Frontal cortex (tissue), 3 donors: ENCODE measurements at regions not wholly inside any gene's neighbourhood (a gene's known extent, or its start where the extent isn't known, plus 50 kb on each side); places are given as distances from the start of the nearest gene placed in this dataset.
"Not testable (repeated sequence)": the region's sequence is repeated elsewhere in the genome, so short reads cannot be mapped to it uniquely, and the experiment has no call there.

Source experiments
- DNase-seq, 2 donors: peaks; one replicate each; pipeline ENCODE4 v3.0.0; 2012; ENCODE audit warnings: low spot score in 2 of 2
- FAIRE-seq: peaks from 2 replicates; lab custom pipeline; 2012; peaks lifted over from hg19 to GRCh38; lab: Jason Lieb, UNC
- donor health status: control.
- donor health status: control.
- donor health status: control.

GRCh38 chr4:137774501-137774900 is 242.2 kb upstream of the PCDH18 start:
- FAIRE-seq, result no peak
- DNase-seq, result no peak

GRCh38 chr4:137768881-137769280 is 236.6 kb upstream of the PCDH18 start:
- FAIRE-seq (no peak), DNase-seq (no peak)

- no peak for DNase-seq
- FAIRE-seq, result no peak
Observed at GRCh38 chr4:137768196-137768595, 235.9 kb upstream of the PCDH18 start.

DNA sequence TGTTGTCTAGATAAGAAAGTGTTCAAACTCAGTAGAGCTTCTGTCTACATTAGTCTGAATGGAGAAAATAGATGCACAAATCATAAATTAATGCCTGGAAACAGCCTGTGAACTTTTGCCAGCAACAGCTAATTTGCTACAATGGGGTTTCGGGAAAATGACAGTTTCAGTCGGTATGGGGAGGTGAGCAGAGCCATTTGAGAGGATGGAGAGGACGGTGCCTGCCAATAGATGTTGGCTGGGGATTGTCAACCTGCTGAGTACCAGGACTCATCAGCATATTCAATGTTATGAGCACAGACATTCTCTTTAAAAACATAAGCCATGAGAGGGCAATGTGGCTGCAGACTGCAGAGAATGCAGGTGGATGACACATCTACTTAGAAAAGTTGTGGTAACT is 230.3 kb upstream of the PCDH18 start:
- DNase-seq (no peak), FAIRE-seq (no peak)

- FAIRE-seq, result no peak
- no peak for DNase-seq
Observed at GRCh38 chr4:137754652-137755471, 222.6 kb upstream of the PCDH18 start.

DNA sequence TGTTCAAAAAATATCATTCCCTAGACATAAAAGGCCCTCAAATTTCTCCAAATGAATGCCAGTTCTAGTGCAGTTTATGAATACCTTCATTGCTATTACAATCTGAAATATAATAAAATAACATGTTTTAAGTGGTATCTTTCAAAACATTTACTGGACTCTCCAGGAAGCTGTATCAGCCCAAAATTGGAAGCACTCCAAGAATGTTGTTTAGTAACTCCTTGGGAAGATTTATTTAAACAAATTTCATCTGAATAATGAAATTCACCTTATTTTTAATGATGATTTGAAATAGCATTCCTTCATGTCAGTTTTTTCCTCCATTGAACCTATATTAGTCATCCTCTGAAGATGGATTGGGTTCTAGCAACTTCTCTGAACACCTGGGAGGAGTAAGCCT is 217.2 kb upstream of the PCDH18 start:
- FAIRE-seq (no peak), DNase-seq (no peak)

DNA sequence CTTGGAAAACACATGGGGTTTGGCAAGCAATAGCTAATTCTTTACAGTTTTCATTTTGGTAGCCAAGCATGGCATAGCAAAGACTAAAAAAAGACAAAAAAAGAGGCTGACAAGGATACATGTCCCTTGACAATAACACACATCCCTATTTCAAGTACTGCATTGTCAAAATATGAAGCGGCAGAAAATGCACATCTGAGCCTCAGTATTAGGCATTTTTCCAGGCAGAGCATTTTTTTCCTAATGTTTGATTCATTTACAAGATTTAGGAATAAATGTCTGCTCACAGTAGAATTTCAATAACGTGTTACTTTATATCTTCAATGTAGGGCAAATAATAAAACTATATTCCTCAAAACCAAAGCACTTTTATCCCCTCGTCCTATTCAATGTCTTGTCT is 216.3 kb upstream of the PCDH18 start:
- no peak for FAIRE-seq
- DNase-seq, result no peak

DNA sequence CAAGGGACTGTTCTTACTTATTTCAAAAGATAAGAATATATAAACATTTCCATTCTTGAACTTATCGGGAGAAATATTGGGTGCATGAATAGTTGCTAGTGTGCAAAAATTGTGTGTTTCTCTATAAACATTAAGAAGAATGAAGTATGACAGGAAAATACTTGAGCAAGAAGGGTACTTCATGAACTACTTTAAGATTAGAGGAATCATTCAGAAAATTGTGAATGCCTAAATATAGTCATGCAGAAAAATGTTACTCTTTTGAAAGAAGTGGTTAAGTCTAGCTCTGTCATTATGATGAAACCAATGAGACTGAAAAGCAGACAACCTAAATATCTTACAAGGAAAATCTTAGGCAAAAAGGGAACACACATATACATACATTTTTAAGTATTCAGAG is 207.8 kb upstream of the PCDH18 start:
- FAIRE-seq (no peak), DNase-seq (no peak)

DNA sequence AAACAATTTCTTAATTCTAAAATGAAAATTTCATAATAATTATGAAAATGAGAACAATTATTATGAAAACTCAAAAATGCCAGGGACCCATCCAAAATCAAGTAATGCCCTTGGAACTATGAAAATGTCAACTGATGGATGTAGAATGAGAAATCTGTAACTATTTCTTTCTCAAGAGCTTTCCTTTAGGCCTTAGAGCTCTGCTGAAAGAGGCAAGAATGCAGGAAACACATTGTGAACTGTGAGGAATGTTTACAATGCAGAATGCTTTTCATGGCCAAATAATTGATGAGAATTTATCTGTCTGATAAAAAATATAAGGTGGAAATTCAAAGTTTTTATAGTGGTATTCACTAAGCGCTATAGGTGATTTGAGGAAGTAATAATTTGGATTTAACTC is 207.1 kb upstream of the PCDH18 start:
- FAIRE-seq (no peak), DNase-seq (no peak)

DNA sequence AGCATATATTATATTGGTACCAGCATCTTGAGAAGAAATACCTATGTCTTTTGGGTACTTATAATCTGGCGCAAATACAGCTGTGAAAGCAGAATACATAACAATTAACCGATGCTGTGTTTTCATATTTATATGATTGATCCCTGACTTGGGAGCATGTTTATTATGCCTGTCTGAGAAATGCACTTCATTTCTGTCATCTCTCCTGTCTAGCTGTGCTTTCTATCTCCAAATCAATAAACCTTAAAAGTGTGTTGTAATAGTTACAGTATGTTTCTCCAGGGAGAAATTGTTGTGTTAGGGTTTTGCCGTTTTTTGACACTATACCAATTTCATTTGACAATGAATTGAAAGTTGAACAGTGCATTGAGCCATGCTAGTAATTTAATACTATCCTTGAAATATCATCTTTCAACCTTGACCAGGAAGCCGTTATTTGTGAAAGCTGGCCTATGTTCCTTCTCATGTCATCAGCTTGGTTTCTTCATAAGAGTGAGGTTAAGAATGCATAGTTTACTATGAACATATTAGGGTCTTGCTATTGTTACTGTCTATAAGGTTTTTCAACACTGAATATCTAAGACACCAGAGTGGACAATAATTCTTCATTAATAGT is 206.2 kb upstream of the PCDH18 start:
- no peak for FAIRE-seq
- DNase-seq, result no peak

DNA sequence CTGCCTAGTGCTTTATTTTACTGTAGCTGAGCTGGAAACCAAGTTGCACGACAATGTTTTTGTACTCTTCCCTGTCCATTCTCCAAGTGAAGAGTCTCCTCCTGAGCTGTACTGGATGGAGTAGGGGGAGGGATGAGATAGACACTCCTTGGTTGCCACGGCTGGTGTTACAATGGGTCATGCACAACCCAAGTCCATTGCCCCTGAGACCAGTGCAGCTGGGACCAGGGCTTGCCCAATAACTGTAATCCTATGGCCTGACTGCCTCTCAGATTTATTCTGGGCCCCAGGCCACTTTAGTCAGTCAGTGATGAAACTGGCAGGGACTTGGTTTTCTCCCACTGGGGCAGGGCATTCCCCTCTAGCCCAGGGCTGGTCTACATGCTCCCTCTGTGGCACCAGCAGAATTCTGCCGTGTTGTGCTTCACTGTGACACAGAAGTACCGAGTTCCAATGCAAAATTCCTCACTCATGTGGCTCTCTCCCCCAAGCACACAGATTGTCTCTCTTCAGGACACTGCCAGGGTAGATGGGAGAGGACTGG is 203.3 kb upstream of the PCDH18 start:
- FAIRE-seq (no peak), DNase-seq (no peak)

DNA sequence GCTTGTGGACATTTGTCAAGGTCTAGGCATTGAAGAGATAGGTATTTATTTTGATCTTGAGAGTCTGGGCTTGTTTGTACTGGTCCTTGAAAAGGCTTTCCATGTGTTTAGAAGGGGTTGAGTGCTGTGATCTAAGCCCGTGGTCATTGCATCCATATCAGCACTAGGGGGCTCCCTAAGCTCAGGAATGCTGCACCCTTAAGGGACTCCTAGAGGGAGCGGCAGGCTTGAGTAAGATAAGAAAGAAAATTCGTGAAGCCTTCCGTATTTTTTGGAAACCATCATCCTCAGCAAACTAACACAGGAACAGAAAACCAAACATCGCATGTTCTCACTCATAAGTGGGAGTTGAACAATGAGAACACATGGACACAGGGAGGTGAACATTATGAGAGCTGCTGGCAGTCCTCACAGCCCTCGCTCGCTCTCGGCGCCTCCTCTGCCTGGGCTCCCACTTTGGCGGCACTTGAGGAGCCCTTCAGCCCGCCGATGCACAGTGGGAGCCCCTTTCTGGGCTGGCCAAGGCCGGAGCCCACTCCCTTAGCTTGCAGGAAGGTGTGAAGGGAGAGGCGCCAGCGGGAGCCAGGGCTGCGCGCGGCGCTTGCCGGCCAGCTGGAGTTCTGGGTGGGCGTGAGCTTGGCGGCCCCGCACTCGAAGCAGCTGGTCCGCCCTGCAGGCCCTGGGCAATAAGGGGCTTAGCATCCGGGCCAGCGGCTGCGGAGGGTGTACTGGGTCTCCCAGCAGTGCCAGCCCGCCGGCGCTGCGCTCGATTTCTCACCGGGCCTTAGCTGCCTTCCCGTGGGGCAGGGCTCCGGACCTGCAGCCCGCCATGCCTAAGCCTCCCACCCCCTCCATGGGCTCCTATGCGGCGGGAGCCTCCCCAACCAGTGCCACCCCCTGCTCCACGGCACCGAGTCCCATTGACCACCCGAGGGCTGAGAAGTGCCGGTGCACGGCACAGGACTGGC is 201.2 kb upstream of the PCDH18 start:
- FAIRE-seq, DNase-seq: not testable (repeated sequence)

DNA sequence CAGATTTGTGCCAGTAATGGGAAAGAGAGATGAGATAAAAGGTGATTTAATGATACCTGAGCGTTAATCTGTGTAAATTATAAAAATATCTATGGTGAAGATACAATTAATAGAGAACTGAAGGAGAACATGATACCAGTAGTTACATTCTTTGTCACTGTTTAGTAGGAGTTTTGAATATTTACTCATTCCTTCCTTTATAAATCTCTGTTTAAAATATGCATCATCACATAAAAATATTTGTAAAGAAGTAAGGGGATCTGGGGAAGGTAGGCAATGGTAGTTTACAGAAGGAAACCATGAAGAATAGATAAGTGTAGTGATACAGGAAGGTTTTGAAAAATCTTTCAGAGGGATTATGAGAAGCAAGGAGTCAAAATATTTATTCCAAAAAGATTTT is 190.6 kb upstream of the PCDH18 start:
- DNase-seq (no peak), FAIRE-seq (no peak)

GRCh38 chr4:137711502-137711901 is 179.2 kb upstream of the PCDH18 start:
- FAIRE-seq (no peak), DNase-seq (no peak)

- DNase-seq (no peak), FAIRE-seq (no peak)
Observed at GRCh38 chr4:137707626-137708025, 175.3 kb upstream of the PCDH18 start.

GRCh38 chr4:137707102-137707620 is 174.9 kb upstream of the PCDH18 start:
- DNase-seq (no peak), FAIRE-seq (no peak)

- DNase-seq (peak in 1 of 2 donors; percentile 1), FAIRE-seq (no peak)
Observed at GRCh38 chr4:137705171-137705783, 173.0 kb upstream of the PCDH18 start.

DNA sequence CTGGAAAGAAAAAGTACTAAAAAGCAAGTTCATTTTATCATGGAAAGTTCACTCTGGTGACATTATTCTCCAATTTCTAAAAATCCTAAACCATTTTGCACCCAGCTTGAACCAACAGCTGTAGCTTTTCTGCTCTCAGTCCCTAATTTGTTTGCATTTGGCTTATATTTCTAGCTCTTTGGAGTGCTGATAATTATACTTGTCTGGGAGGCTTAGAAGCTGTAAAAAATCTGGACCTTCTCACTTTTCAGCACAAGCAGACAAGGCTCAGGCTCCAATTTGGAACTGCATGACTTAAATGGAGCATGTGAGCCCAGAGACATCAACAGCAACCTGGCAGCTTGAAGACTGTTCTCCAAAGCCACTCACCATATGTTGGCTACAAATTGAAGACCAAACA is 170.9 kb upstream of the PCDH18 start:
- DNase-seq, result no peak
- FAIRE-seq, result no peak

DNA sequence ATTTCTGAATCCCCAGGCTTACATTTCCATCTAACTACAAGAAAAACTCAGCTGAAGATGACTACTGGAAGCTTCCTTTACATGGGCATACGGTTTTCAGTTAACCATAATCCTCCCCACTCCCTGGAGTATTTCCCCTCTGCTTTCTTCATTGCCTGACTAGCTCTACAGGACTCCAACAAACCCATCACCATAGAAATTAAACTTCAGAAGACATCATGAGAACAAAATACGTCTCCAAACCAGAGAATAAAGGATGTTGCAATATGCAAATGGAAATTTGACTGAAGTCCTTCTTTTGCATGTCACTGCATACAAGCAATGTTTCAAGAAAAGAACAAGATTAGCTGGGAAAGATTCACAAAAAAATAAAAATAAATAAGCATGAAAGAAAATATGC is 170.2 kb upstream of the PCDH18 start:
- DNase-seq, result no peak
- no peak for FAIRE-seq

- DNase-seq (no peak), FAIRE-seq (no peak)
Observed at GRCh38 chr4:137701401-137701800, 169.1 kb upstream of the PCDH18 start.
